Endodermal cell (in vitro differentiated cells): ENCODE measurements at regions not wholly inside any gene's neighbourhood (a gene's known extent, or its start where the extent isn't known, plus 50 kb on each side); places are given as distances from the start of the nearest gene placed in this dataset.

Experiments
- DNase-seq: peaks from one replicate; pipeline ENCODE4 v3.0.0-alpha.2; 2017
- H3K27ac ChIP-seq: 2 replicates; pipeline ENCODE4 v1.5.1; 2013; ENCODE audit warnings: mild to moderate bottlenecking, low read depth, low read length, moderate library complexity
- H3K27me3 ChIP-seq: 2 replicates; pipeline ENCODE4 v1.6.1; 2013; ENCODE audit warnings: mild to moderate bottlenecking, low read length, moderate library complexity; ENCODE audit not compliant: insufficient read depth, control insufficient read depth, poor library complexity, severe bottlenecking
- H3K36me3 ChIP-seq: 2 replicates; pipeline ENCODE4 v1.7.0; 2013; ENCODE audit warnings: mild to moderate bottlenecking, low read length, moderate library complexity; ENCODE audit not compliant: control insufficient read depth, insufficient read depth
- H3K4me1 ChIP-seq: one replicate; pipeline ENCODE4 v1.7.0; 2013; ENCODE audit warnings: low read length; ENCODE audit not compliant: control insufficient read depth, insufficient read depth
- H3K4me3 ChIP-seq: 2 replicates; pipeline ENCODE4 v1.5.1; 2013; ENCODE audit warnings: mild to moderate bottlenecking, low read length, moderate library complexity
- H3K9ac ChIP-seq: 2 replicates; pipeline ENCODE4 v1.6.1; 2013; ENCODE audit warnings: mild to moderate bottlenecking, low read length, moderate library complexity; ENCODE audit not compliant: poor library complexity, severe bottlenecking; ENCODE audit errors: extremely low read depth
- H3K9me3 ChIP-seq: 2 replicates; pipeline ENCODE4 v1.6.1; 2013; ENCODE audit warnings: mild to moderate bottlenecking, low read length, moderate library complexity; ENCODE audit not compliant: control insufficient read depth
- H3K27ac Mint-ChIP-seq: 2 replicates; pipeline ENCODE4 v1.8.0; 2020; ENCODE audit warnings: mixed read lengths
- H3K27me3 Mint-ChIP-seq: 2 replicates; pipeline ENCODE4 v1.8.0; 2021; ENCODE audit warnings: mild to moderate bottlenecking, mixed read lengths; ENCODE audit not compliant: insufficient read depth
- H3K36me3 Mint-ChIP-seq: 2 replicates; pipeline ENCODE4 v1.8.0; 2020; ENCODE audit warnings: low read depth, mixed read lengths
- H3K4me1 Mint-ChIP-seq: 2 replicates; pipeline ENCODE4 v1.8.0; 2020; ENCODE audit warnings: mixed read lengths
- H3K4me3 Mint-ChIP-seq: 2 replicates; pipeline ENCODE4 v1.8.0; 2020; ENCODE audit warnings: mild to moderate bottlenecking, moderate library complexity, mixed read lengths
- H3K9me3 Mint-ChIP-seq: 2 replicates; pipeline ENCODE4 v1.8.0; 2020; ENCODE audit warnings: mild to moderate bottlenecking, mixed read lengths
- WGBS, 2 experiments: methylation state at CpG; one replicate each; pipeline versions ENCODE4 v1.1.5 to v1.1.7; 2013; ENCODE audit warnings: missing lambda C conversion rate in 2 of 2, mixed read lengths in 1 of 2; ENCODE audit not compliant: insufficient coverage in 1 of 2, insufficient read length in 1 of 2; 5-methylcytosine and 5-hydroxymethylcytosine counted together
- TF ChIP-seq, protein P1 (sequence below): fragments of 200-600 bp; sonication (generic); conservative IDR thresholded peaks from 2 replicates; pipeline ENCODE4 v1.5.0; 2021; ENCODE audit warnings: antibody characterized with exemption, mild to moderate bottlenecking

DNA sequence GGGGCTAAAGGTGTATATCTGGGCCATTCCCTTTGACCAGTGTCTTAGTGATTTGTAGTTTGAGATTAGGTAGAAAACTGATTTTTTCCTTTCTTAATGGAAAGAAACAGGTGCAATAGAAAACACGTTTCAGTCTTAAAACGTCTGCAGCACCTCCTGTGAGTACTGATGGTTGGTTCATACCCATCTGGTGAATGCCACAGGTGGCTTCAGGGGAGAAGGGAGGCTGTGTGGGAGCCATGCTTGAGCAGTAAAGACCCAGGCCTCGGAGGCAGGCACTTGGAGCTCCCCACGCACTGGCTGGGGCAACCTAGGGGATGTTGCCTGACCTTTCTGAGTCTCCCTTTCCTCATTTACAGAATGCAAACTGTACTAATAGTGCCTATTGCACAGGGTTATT lies 171.5 kb upstream of the GRB10 start:
- Histone ChIP-seq H3K9me3 (peaks cover 30% of the 10 kb centered on the region), H3K4me1 (no peaks in the 10 kb centered on the region), H3K4me3 (no peak overlapping the region), H3K36me3 (no peaks in the 10 kb centered on the region), H3K9ac (no peak overlapping the region), H3K27me3 (no peaks in the 10 kb centered on the region), H3K27ac (no peak overlapping the region)
- WGBS, 2 experiments = 73 to 84% methylated on average over 3 to 4 of the region's 4 CpGs
- H3K4me1 Mint-ChIP-seq = peaks cover 34% of the 10 kb centered on the region
- no peak overlapping the region for H3K4me3 Mint-ChIP-seq
- peaks cover 82% of the 10 kb centered on the region for H3K27me3 Mint-ChIP-seq
- peaks cover 3% of the 10 kb centered on the region for H3K36me3 Mint-ChIP-seq
- H3K9me3 Mint-ChIP-seq = peaks cover 35% of the 10 kb centered on the region
- TF ChIP-seq, protein P1, sequence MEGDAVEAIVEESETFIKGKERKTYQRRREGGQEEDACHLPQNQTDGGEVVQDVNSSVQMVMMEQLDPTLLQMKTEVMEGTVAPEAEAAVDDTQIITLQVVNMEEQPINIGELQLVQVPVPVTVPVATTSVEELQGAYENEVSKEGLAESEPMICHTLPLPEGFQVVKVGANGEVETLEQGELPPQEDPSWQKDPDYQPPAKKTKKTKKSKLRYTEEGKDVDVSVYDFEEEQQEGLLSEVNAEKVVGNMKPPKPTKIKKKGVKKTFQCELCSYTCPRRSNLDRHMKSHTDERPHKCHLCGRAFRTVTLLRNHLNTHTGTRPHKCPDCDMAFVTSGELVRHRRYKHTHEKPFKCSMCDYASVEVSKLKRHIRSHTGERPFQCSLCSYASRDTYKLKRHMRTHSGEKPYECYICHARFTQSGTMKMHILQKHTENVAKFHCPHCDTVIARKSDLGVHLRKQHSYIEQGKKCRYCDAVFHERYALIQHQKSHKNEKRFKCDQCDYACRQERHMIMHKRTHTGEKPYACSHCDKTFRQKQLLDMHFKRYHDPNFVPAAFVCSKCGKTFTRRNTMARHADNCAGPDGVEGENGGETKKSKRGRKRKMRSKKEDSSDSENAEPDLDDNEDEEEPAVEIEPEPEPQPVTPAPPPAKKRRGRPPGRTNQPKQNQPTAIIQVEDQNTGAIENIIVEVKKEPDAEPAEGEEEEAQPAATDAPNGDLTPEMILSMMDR = no peak
- DNase-seq = no peak
- no peak overlapping the region for H3K27ac Mint-ChIP-seq

DNA sequence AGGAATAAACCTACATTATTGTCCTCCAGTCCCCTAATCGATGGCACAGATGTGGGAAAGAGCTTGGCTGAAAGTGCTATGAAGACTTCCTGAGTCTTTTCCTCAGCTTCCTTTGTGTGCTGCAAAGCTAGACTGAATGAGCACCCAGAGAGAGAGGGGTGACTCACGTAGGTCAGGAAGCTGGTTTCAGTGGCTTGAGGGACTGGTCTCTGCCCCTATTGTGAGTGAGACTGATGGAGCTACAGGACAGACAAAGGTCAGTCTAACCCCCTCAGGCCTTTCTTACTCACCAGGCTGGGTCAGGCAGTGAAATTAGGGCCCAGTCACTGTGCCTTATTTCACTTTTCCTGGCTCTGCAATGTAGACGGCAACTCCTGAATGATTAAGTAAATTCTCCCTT lies 171.1 kb upstream of the GRB10 start:
- Histone ChIP-seq H3K36me3 (no peaks in the 10 kb centered on the region), H3K27me3 (no peaks in the 10 kb centered on the region), H3K9ac (no peak overlapping the region), H3K4me1 (no peaks in the 10 kb centered on the region), H3K27ac (no peak overlapping the region), H3K9me3 (peaks cover 33% of the 10 kb centered on the region), H3K4me3 (no peak overlapping the region)
- no peak overlapping the region for H3K27ac Mint-ChIP-seq
- H3K36me3 Mint-ChIP-seq = peaks cover 3% of the 10 kb centered on the region
- peaks cover 32% of the 10 kb centered on the region for H3K4me1 Mint-ChIP-seq
- no peak overlapping the region for H3K4me3 Mint-ChIP-seq
- DNase-seq = no peak
- peaks cover 35% of the 10 kb centered on the region for H3K9me3 Mint-ChIP-seq
- TF ChIP-seq, protein P1 = no peak
- 47 to 84% methylated on average over 2 to 3 of the region's 3 CpGs for WGBS, 2 experiments
- H3K27me3 Mint-ChIP-seq = peaks cover 79% of the 10 kb centered on the region

DNA sequence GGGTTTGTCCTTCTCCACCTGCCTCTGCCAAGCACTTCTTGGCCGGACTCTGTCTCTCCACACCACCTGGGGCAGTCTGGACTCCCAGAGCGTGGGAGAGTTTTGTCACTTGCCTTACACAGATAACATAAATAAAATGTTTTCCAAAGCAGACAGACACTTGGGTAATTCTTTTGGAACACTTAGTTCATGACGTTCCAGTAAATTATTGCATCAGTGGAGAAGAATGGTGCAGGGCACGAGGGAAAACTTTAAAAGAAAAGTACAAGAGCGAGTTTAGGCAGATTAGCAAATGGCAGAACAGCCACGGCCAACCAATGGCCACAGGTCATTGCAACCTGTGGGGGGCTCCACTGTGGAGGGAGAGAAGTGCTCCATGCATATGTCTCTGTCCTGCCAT lies 170.6 kb upstream of the GRB10 start:
- no peaks in the 10 kb centered on the region for H3K4me1 ChIP-seq
- H3K27ac ChIP-seq = no peak overlapping the region
- DNase-seq = no peak
- H3K4me3 ChIP-seq = no peak overlapping the region
- 88 to 94% methylated on average over 4 to 6 of the region's 6 CpGs for WGBS, 2 experiments
- TF ChIP-seq, protein P1 = no peak
- H3K9me3 Mint-ChIP-seq = peaks cover 34% of the 10 kb centered on the region
- H3K4me1 Mint-ChIP-seq = peaks cover 28% of the 10 kb centered on the region
- H3K4me3 Mint-ChIP-seq = no peak overlapping the region
- H3K27me3 Mint-ChIP-seq = peaks cover 74% of the 10 kb centered on the region
- no peak overlapping the region for H3K27ac Mint-ChIP-seq
- H3K9me3 ChIP-seq = peaks cover 33% of the 10 kb centered on the region
- no peak overlapping the region for H3K9ac ChIP-seq
- H3K27me3 ChIP-seq = no peaks in the 10 kb centered on the region
- H3K36me3 ChIP-seq = no peaks in the 10 kb centered on the region
- H3K36me3 Mint-ChIP-seq = peaks cover 3% of the 10 kb centered on the region
